WTC11 (cell line): ENCODE measurements at regions not wholly inside any gene's neighbourhood (a gene's known extent, or its start where the extent isn't known, plus 50 kb on each side); places are given as distances from the start of the nearest gene placed in this dataset.

Source experiments
- ATAC-seq: fragments of 200-7000 bp; cut with Tn5 transposase; 2 replicates; pipeline ENCODE4 v1.10.0; 2021; ENCODE audit warnings: mild to moderate bottlenecking, moderate library complexity
- CTCF ChIA-PET: fragments of 300-600 bp; sonication (Branson Sonifier 250); formaldehyde crosslinking; loops from one replicate; lab custom pipeline; 2021; ENCODE audit warnings: antibody characterized with exemption; lab: Charles Lee
- POLR2A ChIA-PET: fragments of 350-600 bp; sonication (Branson Sonifier 250); formaldehyde crosslinking; loops from one replicate; lab custom pipeline; 2021; ENCODE audit warnings: antibody characterized with exemption; lab: Charles Lee
- DNase-seq: peaks from one replicate; pipeline ENCODE4 v3.0.0; 2021; ENCODE audit warnings: low spot score
- H3K27ac Mint-ChIP-seq: 2 replicates; pipeline ENCODE4 v1.8.0; 2021; ENCODE audit warnings: mixed read lengths
- H3K27me3 Mint-ChIP-seq: 2 replicates; pipeline ENCODE4 v1.8.0; 2021; ENCODE audit warnings: low read depth, mild to moderate bottlenecking, moderate library complexity, mixed read lengths
- H3K36me3 Mint-ChIP-seq: 2 replicates; pipeline ENCODE4 v1.8.0; 2021; ENCODE audit warnings: mixed read lengths
- H3K4me1 Mint-ChIP-seq: 2 replicates; pipeline ENCODE4 v1.8.0; 2022; ENCODE audit warnings: mixed read lengths
- H3K4me3 Mint-ChIP-seq: 2 replicates; pipeline ENCODE4 v1.8.0; 2021; ENCODE audit warnings: mild to moderate bottlenecking, moderate library complexity, mixed read lengths
- H3K9me3 Mint-ChIP-seq: 2 replicates; pipeline ENCODE4 v1.8.0; 2021; ENCODE audit warnings: mixed read lengths
- ATF1 ChIP-seq: sonication (generic); formaldehyde crosslinking; IDR thresholded peaks from 2 replicates; pipeline ENCODE4 v1.8.1; 2023; ENCODE audit warnings: mild to moderate bottlenecking, moderate library complexity, missing genetic modification reagents
- CDX4 ChIP-seq: fragments of 250-450 bp; sonication (Bioruptor Pico); IDR thresholded peaks from 2 replicates; pipeline ENCODE4 v1.9.0; 2021; ENCODE audit warnings: moderate library complexity, mild to moderate bottlenecking, inconsistent platforms, borderline replicate concordance
- CREM ChIP-seq: sonication (generic); formaldehyde crosslinking; IDR thresholded peaks from 2 replicates; pipeline ENCODE4 v1.8.1; 2022; ENCODE audit warnings: mild to moderate bottlenecking, missing genetic modification reagents, moderate library complexity
- CTCF ChIP-seq: fragments of 200-600 bp; IDR thresholded peaks from 2 replicates; pipeline ENCODE4 v1.8.0; 2022; ENCODE audit warnings: antibody characterized with exemption
- E2F1 ChIP-seq: sonication (generic); formaldehyde crosslinking; IDR thresholded peaks from 2 replicates; pipeline ENCODE4 v1.8.0; 2022; ENCODE audit warnings: mild to moderate bottlenecking, missing genetic modification reagents
- E2F4 ChIP-seq: sonication (generic); formaldehyde crosslinking; IDR thresholded peaks from 2 replicates; pipeline ENCODE4 v1.8.1; 2022; ENCODE audit warnings: low read depth, mild to moderate bottlenecking, moderate library complexity, missing genetic modification reagents, borderline replicate concordance
- EMX1 ChIP-seq: fragments of 250-450 bp; sonication (Bioruptor Pico); IDR thresholded peaks from 2 replicates; pipeline ENCODE4 v1.8.0; 2021; ENCODE audit warnings: mild to moderate bottlenecking
- ESRRA ChIP-seq: sonication (generic); formaldehyde crosslinking; IDR thresholded peaks from 2 replicates; pipeline ENCODE4 v1.8.1; 2022; ENCODE audit warnings: mild to moderate bottlenecking, missing genetic modification reagents, borderline replicate concordance
- ETV6 ChIP-seq: sonication (generic); formaldehyde crosslinking; IDR thresholded peaks from 2 replicates; pipeline ENCODE4 v1.8.1; 2022; ENCODE audit warnings: mild to moderate bottlenecking, missing genetic modification reagents
- JUN ChIP-seq: sonication (generic); formaldehyde crosslinking; IDR thresholded peaks from 2 replicates; pipeline ENCODE4 v1.8.0; 2023; ENCODE audit warnings: mild to moderate bottlenecking, missing genetic modification reagents
- MYBL2 ChIP-seq: sonication (generic); formaldehyde crosslinking; IDR thresholded peaks from 2 replicates; pipeline ENCODE4 v1.8.1; 2023; ENCODE audit warnings: mild to moderate bottlenecking, moderate library complexity, missing genetic modification reagents
- NR1H2 ChIP-seq: sonication (generic); formaldehyde crosslinking; IDR thresholded peaks from 2 replicates; pipeline ENCODE4 v1.9.0; 2021; ENCODE audit warnings: mild to moderate bottlenecking, moderate library complexity, missing genetic modification reagents
- PRDM15 ChIP-seq: sonication (generic); formaldehyde crosslinking; IDR thresholded peaks from 2 replicates; pipeline ENCODE4 v1.8.0; 2022; ENCODE audit warnings: missing genetic modification reagents
- ZBTB43 ChIP-seq: sonication (generic); formaldehyde crosslinking; IDR thresholded peaks from 2 replicates; pipeline ENCODE4 v1.8.1; 2023; ENCODE audit warnings: mild to moderate bottlenecking, missing genetic modification reagents
- ZMAT4 ChIP-seq: fragments of 250-450 bp; sonication (Bioruptor Pico); IDR thresholded peaks from 2 replicates; pipeline ENCODE4 v1.9.0; 2021; ENCODE audit warnings: mild to moderate bottlenecking

- TF ChIP-seq PRDM15 (CRISPR knock-in tag) = no peak
- TF ChIP-seq CREM (CRISPR knock-in tag) = no peak
- no peak for TF ChIP-seq E2F4 (CRISPR knock-in tag)
- no peak for TF ChIP-seq ETV6 (CRISPR knock-in tag)
- no peak for TF ChIP-seq JUN
- no peak for TF ChIP-seq EMX1 (CRISPR knock-in tag)
- no peak for TF ChIP-seq MYBL2
- TF ChIP-seq, all 79 proteins: peak for 0
Observed at GRCh38 chr3:16740515-16740914, 135.3 kb upstream of the DAZL start (continued).

- TF ChIP-seq NR1H2 (CRISPR knock-in tag) = no peak
- TF ChIP-seq ESRRA (CRISPR knock-in tag) = no peak
- no peak for TF ChIP-seq ZMAT4
- no peak for TF ChIP-seq CTCF
- Mint-ChIP-seq H3K9me3 (peaks cover 79% of the 10 kb centered on the region), H3K4me1 (peaks cover 12% of the 10 kb centered on the region), H3K27ac (no peak overlapping the region), H3K27me3 (peaks cover 5% of the 10 kb centered on the region; the same call in 1 of the 2 replicates), H3K36me3 (peaks cover 32% of the 10 kb centered on the region), H3K4me3 (no peak overlapping the region)
- no peak for ATAC-seq
- DNase-seq = no peak
- ChIA-PET POLR2A (no interaction called here), CTCF (no interaction called here)
Observed at GRCh38 chr3:16741103-16741758, 136.0 kb upstream of the DAZL start.

- no peak overlapping the region for H3K4me3 Mint-ChIP-seq
- peaks cover 78% of the 10 kb centered on the region for H3K9me3 Mint-ChIP-seq
- ChIA-PET CTCF (interaction anchor here (1.4 kb wide), 1 partner anchor 18 kb away, joined by 3 read pairs; no protein-coding TSS in a partner anchor), POLR2A (no interaction called here)
- H3K27ac Mint-ChIP-seq = no peak overlapping the region
- DNase-seq = no peak
- peaks cover 5% of the 10 kb centered on the region; the same call in 1 of the 2 replicates for H3K27me3 Mint-ChIP-seq
- H3K36me3 Mint-ChIP-seq = peaks cover 30% of the 10 kb centered on the region
- ATAC-seq = no peak
- peaks cover 12% of the 10 kb centered on the region for H3K4me1 Mint-ChIP-seq
- TF ChIP-seq E2F1 (CRISPR knock-in tag) (no peak), ZBTB43 (CRISPR knock-in tag) (no peak), EMX1 (CRISPR knock-in tag) (no peak), ATF1 (CRISPR knock-in tag) (no peak), CDX4 (CRISPR knock-in tag) (no peak), E2F4 (CRISPR knock-in tag) (no peak), PRDM15 (CRISPR knock-in tag) (no peak)
Observed at GRCh38 chr3:16741890-16742289, 136.7 kb upstream of the DAZL start.
